HG02763 (cell line): ENCODE measurements at regions not wholly inside any gene's neighbourhood (a gene's known extent, or its start where the extent isn't known, plus 50 kb on each side); places are given as distances from the start of the nearest gene placed in this dataset.
"Not testable (repeated sequence)": the region's sequence is repeated elsewhere in the genome, so short reads cannot be mapped to it uniquely, and the experiment has no call there.

ENCODE experiments used
- ATAC-seq: cut with Tn5 transposase; IDR thresholded peaks from one replicate; pipeline ENCODE4 v1.9.1; 2021; ENCODE audit warnings: mild to moderate bottlenecking, moderate library complexity; ENCODE audit not compliant: unreplicated experiment

DNA sequence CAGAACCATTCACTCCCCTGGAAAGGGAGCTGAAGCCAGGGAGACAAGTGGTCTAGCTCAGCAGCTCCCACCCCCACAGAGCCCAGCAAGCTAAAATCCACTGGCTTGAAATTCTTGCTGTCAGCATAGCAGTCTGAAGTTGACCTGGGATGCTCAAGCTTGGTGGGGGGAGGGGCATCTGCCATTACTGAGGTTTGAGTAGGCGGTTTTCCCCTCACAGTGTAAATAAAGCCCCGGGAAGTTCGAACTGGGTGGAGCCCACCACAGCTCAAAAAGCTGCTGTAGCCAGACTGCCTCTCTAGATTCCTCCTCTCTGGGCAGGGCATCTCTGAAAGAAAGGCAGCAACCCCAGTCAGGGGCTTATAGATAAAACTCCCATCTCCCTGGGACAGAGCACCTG, 171.3 kb upstream of the E2F8 start:
- ATAC-seq = not testable (repeated sequence)

DNA sequence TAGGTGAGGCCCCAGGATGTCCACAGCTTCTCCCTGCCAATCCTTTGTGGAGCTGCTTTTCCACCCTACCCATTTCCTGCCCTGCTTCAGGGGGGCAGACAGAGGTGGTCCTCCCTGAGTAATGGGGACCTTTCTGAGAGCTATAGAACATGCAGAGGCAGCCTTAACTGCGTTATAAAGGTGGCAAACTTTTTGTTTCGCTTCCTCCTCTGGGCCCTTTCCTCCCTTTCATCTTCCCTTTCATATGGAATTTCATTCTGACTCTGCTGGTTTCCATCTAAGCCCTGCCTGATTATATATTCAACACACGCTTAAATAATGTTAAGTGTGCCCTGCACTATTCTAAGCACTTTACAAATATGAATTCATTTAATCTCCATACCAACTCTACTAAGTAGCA, 169.3 kb upstream of the E2F8 start:
- ATAC-seq = no peak

GRCh38 chr11:19409307-19409706, 168.6 kb upstream of the E2F8 start:
- no peak for ATAC-seq

DNA sequence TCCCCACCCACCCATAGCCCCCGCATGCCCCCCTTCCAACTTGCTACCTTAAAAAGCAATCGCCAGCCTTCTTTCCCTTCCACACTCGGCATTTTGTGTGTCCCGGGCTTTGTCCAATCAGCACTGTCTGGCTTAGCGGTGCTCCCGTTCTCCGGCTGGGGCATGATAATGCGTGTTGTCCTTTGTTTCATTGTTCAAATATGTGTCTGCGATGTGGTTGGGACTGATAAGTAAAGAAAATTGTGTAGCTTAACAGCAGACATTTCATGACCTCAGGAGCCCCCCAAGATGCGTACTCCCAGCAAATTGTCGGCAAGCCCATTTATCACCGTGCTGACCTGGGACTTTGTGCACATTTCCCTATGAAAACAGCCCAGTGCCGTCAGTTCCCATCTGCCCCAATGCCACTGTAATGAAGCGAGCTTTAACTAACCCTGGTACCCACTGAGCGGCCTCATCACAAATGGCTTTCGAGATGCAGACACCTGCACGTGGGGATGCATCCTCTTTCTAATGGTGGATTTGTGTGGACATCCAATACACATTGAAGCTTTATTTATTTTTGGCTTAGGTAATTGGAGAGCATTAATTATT, 167.0 kb upstream of the E2F8 start:
- no peak for ATAC-seq

GRCh38 chr11:19405966-19406365, 165.2 kb upstream of the E2F8 start:
- ATAC-seq = no peak

DNA sequence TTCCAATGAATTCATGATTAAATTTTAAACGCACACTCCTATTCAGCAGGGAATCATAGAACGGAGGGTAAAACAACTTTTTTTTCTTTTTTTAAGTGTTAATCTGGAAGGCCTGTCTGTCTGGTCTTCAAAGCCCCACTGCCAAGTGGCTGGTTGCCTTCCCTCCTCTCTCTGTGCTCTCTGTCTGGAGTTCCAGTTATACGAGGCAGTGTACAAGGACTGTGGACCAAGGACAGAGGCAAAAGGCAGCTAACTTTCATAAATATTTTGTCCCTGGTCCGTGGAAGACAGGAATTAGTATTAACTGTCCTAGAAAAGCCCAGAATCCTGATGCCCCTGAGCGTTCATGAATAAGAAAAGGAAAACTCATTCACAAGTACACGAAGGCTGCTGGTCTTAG, 164.0 kb upstream of the E2F8 start:
- no peak for ATAC-seq

GRCh38 chr11:19403196-19403895, 162.6 kb upstream of the E2F8 start:
- no peak for ATAC-seq

DNA sequence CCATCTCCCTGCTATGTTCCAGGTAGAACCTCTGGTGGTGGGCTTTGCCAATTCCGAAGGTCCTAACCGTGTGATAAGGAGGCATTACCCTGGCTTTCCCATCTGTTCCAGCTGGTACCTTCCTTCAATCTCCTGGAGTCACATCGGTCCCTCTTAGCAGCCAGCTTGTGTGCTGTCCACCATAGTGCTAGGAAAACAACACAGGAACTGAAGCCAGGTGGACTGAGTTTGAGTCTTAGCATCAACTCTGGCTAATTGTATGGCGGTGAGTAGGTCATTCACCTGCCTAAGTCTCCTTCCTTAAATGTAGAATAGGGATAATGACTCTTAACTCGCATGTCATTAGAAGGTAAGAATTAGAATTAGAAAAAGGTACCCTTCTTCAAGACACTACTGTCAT, 159.6 kb upstream of the E2F8 start:
- no peak for ATAC-seq

DNA sequence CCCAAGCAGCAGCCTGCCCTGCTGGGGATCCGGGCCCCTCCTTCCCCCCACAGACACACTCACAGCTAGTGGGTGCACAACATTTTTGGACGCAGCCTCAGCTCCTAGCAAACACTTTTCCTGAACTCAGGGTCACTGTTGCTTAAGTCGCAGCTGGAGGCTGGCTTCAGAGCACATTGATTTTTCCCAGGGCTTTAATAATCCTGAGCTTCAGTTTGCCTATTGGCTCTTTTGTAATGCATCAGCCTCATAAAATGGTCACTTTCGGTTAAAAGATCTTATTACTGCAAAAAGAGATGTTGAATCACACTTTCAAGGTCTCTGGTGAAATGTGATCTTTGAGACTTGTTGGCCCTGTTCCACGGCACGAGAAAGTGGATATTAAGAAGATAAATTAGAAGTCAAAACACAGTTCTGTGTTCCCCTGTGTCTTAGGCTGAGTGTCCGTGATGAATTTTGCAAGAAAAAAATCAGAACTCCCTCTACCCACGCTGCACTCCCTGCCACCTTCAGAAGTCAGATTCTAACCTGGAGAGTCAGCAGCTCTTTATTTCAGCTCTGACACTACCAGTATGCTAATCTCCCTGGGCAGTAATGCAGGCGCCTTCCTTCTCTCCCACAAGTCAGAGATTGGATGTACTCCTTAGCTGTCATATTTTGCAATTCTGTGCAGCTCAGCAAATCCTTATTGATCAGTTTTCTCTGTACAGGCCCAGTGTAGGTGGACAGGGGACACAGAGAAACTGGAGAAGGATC, 158.2 kb upstream of the E2F8 start:
- no peak for ATAC-seq

DNA sequence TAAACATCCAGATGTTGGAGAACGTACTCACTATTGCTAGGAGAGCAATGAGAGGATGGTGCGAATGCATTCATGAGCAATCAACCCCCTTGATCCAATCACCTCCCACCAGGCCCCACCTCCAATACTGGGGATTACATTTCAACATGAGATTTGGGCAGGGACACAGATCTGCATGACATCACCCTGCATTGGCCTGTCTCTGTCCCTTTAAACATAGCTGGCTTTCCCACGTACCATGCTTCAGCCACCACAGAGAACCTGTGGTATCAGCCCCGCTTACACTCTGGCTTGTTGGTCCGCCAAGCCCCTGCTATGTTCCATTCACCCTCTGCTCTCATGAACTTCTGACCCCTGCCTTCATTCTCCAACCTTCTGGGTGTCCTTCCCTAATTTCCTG, 157.5 kb upstream of the E2F8 start:
- ATAC-seq = no peak

- no peak for ATAC-seq
Observed at GRCh38 chr11:19395050-19395449, 154.3 kb upstream of the E2F8 start.

DNA sequence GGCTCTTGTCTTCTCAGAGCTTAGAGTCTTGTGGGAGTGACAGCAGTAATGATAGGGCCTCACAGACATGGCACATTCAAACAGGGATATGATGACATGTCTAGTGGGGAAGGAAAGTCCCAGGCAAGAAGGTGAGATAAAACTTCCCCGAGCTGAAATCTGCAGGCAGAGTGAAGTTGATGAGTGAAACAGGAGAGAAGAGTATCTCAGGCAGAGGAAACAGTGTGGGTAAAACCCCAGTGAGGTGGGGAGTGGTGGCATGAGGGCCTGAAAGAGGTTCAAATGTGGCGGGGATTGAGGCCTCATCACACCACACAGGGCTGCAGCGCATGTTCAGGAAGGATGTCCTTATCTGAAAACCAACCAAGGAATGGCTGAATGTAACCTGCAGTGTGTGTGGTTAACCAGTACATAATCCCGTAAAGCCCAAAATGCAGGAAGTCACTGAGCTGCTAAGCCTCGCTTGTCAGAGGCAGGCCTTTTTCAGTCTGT, 153.8 kb upstream of the E2F8 start:
- ATAC-seq = peak; percentile 78

GRCh38 chr11:19393941-19394340, 153.2 kb upstream of the E2F8 start:
- ATAC-seq = no peak

- ATAC-seq = no peak
Observed at GRCh38 chr11:19392847-19393518, 152.2 kb upstream of the E2F8 start.

DNA sequence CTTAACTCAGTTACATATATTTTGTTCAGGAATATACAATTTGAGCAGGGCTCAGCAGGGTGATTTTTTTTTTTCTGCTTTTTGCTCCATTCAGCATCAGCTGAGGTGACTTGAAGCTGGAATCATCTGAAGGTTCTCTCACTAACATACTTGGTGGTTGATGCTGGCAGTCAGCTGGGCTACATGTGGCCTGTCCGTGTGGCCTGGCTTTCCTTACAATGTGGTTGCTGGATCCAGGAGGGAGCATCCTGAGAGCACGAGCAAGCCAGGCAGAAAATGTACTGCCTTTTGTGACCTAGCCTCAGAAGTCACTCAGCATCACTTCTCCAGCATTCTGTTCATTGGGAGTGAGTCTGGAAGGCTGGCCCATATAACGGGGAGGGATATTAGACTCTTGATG, 151.6 kb upstream of the E2F8 start:
- ATAC-seq = no peak

GRCh38 chr11:19391652-19392051, 150.9 kb upstream of the E2F8 start:
- ATAC-seq = no peak

- ATAC-seq = no peak
Observed at GRCh38 chr11:19391026-19391425, 150.3 kb upstream of the E2F8 start.

- ATAC-seq = no peak
Observed at GRCh38 chr11:19389787-19390303, 149.1 kb upstream of the E2F8 start.

GRCh38 chr11:19382131-19382611, 141.4 kb upstream of the E2F8 start:
- no peak for ATAC-seq

DNA sequence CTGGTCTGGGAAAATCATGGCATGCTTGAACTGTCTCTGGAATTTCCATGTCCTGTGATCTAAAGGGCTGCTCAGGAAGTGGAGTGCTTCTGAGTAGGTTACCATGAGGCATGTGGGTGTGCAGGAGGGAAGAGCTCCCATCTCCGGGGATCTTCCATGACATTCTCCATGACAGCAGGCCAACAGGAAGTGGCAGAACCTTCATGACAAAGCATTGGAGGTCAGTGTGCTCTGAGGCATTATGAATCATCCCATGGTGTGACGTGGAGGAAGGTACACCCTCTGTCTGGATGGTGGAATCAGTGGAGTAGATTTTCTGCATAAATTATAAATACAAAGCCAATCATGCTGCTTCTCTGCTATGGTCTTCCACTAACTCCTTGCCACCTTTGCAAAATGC, 139.6 kb upstream of the E2F8 start:
- ATAC-seq = no peak

GRCh38 chr11:19379465-19379864, 138.7 kb upstream of the E2F8 start:
- ATAC-seq = no peak
